ENCODE measurements at regions not wholly inside any gene's neighbourhood (a gene's known extent, or its start where the extent isn't known, plus 50 kb on each side); places are given as distances from the start of the nearest gene placed in this dataset.

GRCh38 chrX:117063224-117063623 is 600.4 kb upstream of the CT83 start:
- Histone ChIP-seq H3K36me3 (no peaks in the 10 kb centered on the region), H3K4me3 (no peak overlapping the region), H3K27me3 (no peaks in the 10 kb centered on the region), H3K9me3 (no peaks in the 10 kb centered on the region), H3K27ac (no peak overlapping the region), H3K4me1 (no peaks in the 10 kb centered on the region)
- TF ChIP-seq EP300 (IDR thresholded peaks at IDR 0.05) (no peak), POLR2A (IDR thresholded peaks at IDR 0.05) (no peak)
- TF ChIP-seq, protein P1, sequence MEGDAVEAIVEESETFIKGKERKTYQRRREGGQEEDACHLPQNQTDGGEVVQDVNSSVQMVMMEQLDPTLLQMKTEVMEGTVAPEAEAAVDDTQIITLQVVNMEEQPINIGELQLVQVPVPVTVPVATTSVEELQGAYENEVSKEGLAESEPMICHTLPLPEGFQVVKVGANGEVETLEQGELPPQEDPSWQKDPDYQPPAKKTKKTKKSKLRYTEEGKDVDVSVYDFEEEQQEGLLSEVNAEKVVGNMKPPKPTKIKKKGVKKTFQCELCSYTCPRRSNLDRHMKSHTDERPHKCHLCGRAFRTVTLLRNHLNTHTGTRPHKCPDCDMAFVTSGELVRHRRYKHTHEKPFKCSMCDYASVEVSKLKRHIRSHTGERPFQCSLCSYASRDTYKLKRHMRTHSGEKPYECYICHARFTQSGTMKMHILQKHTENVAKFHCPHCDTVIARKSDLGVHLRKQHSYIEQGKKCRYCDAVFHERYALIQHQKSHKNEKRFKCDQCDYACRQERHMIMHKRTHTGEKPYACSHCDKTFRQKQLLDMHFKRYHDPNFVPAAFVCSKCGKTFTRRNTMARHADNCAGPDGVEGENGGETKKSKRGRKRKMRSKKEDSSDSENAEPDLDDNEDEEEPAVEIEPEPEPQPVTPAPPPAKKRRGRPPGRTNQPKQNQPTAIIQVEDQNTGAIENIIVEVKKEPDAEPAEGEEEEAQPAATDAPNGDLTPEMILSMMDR (IDR thresholded peaks at IDR 0.05) = no peak
- ATAC-seq = no peak

- no peak for ATAC-seq
- no peaks in the 10 kb centered on the region for H3K9me3 ChIP-seq
- H3K27ac ChIP-seq = no peak overlapping the region
- TF ChIP-seq POLR2A (IDR thresholded peaks at IDR 0.05) = no peak
- TF ChIP-seq, protein P1 (IDR thresholded peaks at IDR 0.05) = no peak
- TF ChIP-seq POLR2AphosphoS5 (IDR thresholded peaks at IDR 0.05) = no peak
- TF ChIP-seq EP300 (IDR thresholded peaks at IDR 0.05) = no peak
- H3K4me3 ChIP-seq = no peak overlapping the region
- no peaks in the 10 kb centered on the region for H3K27me3 ChIP-seq
- H3K4me1 ChIP-seq = no peaks in the 10 kb centered on the region
- H3K36me3 ChIP-seq = no peaks in the 10 kb centered on the region
Measured at GRCh38 chrX:117059848-117060247, 597.1 kb upstream of the CT83 start.

DNA sequence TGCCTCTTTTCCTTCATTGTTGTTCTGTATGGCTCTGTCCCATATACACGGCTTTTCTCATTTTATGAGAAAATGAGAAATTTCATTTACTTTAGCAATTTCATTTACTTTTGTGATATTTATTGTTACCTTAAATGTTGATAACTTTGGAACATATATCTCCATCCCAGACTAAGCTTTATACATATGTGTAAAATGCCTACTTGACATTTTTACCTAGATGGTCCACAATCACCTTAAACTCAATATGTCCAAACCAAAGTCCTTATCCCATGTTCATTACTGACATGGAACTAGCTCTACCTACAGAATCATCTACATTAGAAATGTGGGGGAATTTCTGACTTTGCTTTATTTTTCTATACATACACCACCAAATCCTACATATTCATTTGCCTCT is 590.5 kb upstream of the CT83 start:
- 75 to 91% methylated on average over 1 of the region's 1 CpG for WGBS, 2 donors (ENCODE audit: low coverage in 1 of 2)
- no peak for TF ChIP-seq EP300 (IDR thresholded peaks at IDR 0.05)
- TF ChIP-seq POLR2A (IDR thresholded peaks at IDR 0.05) = no peak
- TF ChIP-seq, protein P1 (IDR thresholded peaks at IDR 0.05) = no peak
- no peak for TF ChIP-seq POLR2AphosphoS5 (IDR thresholded peaks at IDR 0.05)
- Histone ChIP-seq H3K27me3 (no peaks in the 10 kb centered on the region), H3K27ac (no peak overlapping the region), H3K4me3 (no peak overlapping the region), H3K9me3 (no peaks in the 10 kb centered on the region), H3K4me1 (no peaks in the 10 kb centered on the region), H3K36me3 (no peaks in the 10 kb centered on the region)
- no peak for ATAC-seq

DNA sequence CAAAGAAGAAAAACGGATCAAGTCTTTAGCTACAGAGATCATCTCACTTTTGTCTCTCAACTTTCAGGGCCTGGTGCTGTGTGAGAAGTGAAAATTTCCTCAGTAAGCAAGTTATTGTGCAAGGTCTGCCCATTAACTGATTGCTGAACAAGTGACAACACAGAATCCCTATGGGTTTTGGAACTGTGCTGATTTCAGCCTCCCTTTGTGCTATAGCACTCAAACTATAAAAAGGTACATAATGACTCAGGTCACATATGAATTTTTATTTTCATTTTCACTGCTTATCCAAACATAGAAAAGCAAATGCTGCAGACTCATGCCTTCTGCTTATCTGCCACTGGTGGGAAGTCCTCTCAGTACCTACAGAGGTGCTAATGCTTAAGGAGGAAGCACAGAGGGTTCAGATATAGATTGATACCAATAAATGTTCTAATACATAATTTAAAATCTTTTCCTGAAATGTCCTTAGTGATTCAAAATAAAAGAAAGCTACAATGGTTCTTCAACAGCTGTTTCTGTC is 576.2 kb upstream of the CT83 start:
- H3K9me3 ChIP-seq = no peaks in the 10 kb centered on the region
- no peak for TF ChIP-seq POLR2A (IDR thresholded peaks at IDR 0.05)
- TF ChIP-seq POLR2AphosphoS5 (IDR thresholded peaks at IDR 0.05) = no peak
- no peak for TF ChIP-seq EP300 (IDR thresholded peaks at IDR 0.05)
- TF ChIP-seq, protein P1 (IDR thresholded peaks at IDR 0.05) = no peak
- H3K4me3 ChIP-seq = no peak overlapping the region
- H3K27me3 ChIP-seq = no peaks in the 10 kb centered on the region
- H3K36me3 ChIP-seq = no peaks in the 10 kb centered on the region
- H3K27ac ChIP-seq = no peak overlapping the region
- WGBS, 2 donors (ENCODE audit: low coverage in 1 of 2) = 9 to 13% methylated on average over 1 of the region's 1 CpG
- no peaks in the 10 kb centered on the region for H3K4me1 ChIP-seq
- no peak for ATAC-seq

DNA sequence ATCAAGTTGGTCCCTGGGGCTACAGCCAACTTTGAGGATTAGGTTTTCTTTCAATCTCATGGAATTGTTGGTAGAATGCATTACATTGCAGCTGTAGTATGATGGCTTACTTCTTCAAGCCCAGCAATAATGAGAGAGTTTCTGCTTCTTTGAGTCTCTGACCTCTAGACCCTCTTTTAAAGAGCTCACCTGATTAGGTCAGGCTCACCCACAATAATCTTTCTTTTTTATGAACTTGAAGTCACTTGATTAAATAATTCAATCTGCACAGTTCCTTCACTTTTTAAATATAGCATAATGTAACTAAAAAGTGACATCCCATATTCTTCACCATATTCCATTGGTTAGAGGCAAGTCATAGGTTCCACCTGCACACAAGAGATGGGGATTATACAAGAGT is 547.5 kb upstream of the CT83 start:
- no peaks in the 10 kb centered on the region for H3K9me3 ChIP-seq
- H3K27me3 ChIP-seq = no peaks in the 10 kb centered on the region
- H3K4me1 ChIP-seq = no peaks in the 10 kb centered on the region
- TF ChIP-seq POLR2A (IDR thresholded peaks at IDR 0.05) = no peak
- TF ChIP-seq, protein P1 (IDR thresholded peaks at IDR 0.05) = no peak
- no peak for TF ChIP-seq EP300 (IDR thresholded peaks at IDR 0.05)
- TF ChIP-seq POLR2AphosphoS5 (IDR thresholded peaks at IDR 0.05) = no peak
- H3K4me3 ChIP-seq = no peak overlapping the region
- no peaks in the 10 kb centered on the region for H3K36me3 ChIP-seq
- ATAC-seq = no peak
- H3K27ac ChIP-seq = no peak overlapping the region
